H9 (cell line): ENCODE measurements at regions not wholly inside any gene's neighbourhood (a gene's known extent, or its start where the extent isn't known, plus 50 kb on each side); places are given as distances from the start of the nearest gene placed in this dataset.

Experiments used
- DNase-seq: peaks from one replicate; pipeline ENCODE4 v3.0.0-alpha.2; 2017
- H2AFZ ChIP-seq: one replicate; pipeline ENCODE4 v1.6.1; 2013; ENCODE audit warnings: mild to moderate bottlenecking, low read length, control low read depth, moderate library complexity
- H2AK5ac ChIP-seq: 2 replicates; pipeline ENCODE4 v1.6.1; 2013; ENCODE audit warnings: low read length, control low read depth, mixed read lengths; ENCODE audit not compliant: insufficient read length
- H2BK120ac ChIP-seq: one replicate; pipeline ENCODE4 v1.6.1; 2013; ENCODE audit warnings: low read depth, mild to moderate bottlenecking, low read length, control low read depth, inconsistent platforms; ENCODE audit not compliant: poor library complexity, severe bottlenecking
- H2BK12ac ChIP-seq: 2 replicates; pipeline ENCODE4 v1.6.1; 2013; ENCODE audit warnings: low read length, control low read depth, mixed read lengths, low read depth; ENCODE audit not compliant: insufficient read length
- H2BK15ac ChIP-seq: 2 replicates; pipeline ENCODE4 v1.6.1; 2013; ENCODE audit warnings: low read depth, low read length, control low read depth
- H2BK20ac ChIP-seq: one replicate; pipeline ENCODE4 v1.6.1; 2013; ENCODE audit warnings: low read depth, mild to moderate bottlenecking, low read length, control low read depth, inconsistent platforms; ENCODE audit not compliant: poor library complexity, severe bottlenecking
- H2BK5ac ChIP-seq: 2 replicates; pipeline ENCODE4 v1.6.1; 2013; ENCODE audit warnings: low read length, control low read depth, mixed read lengths; ENCODE audit not compliant: insufficient read length
- H3K14ac ChIP-seq: 2 replicates; pipeline ENCODE4 v1.6.1; 2013; ENCODE audit warnings: low read length, control low read depth; ENCODE audit not compliant: insufficient read depth
- H3K18ac ChIP-seq: 2 replicates; pipeline ENCODE4 v1.6.1; 2013; ENCODE audit warnings: low read depth, mild to moderate bottlenecking, mixed read lengths, low read length, control low read depth; ENCODE audit not compliant: insufficient read length
- H3K23ac ChIP-seq: 2 replicates; pipeline ENCODE4 v1.6.1; 2013; ENCODE audit warnings: low read length, control low read depth, mixed read lengths, low read depth; ENCODE audit not compliant: insufficient read length
- H3K23me2 ChIP-seq: 2 replicates; pipeline ENCODE4 v1.6.1; 2013; ENCODE audit warnings: low read depth, mild to moderate bottlenecking, mixed read lengths, low read length, control low read depth; ENCODE audit not compliant: insufficient read length, poor library complexity, severe bottlenecking
- H3K27ac ChIP-seq: 2 replicates; pipeline ENCODE4 v1.5.1; 2013; ENCODE audit warnings: low read length, control low read depth, mixed read lengths, low read depth; ENCODE audit not compliant: insufficient read length
- H3K27me3 ChIP-seq: 2 replicates; pipeline ENCODE4 v1.6.1; 2013; ENCODE audit warnings: low read length, control low read depth, inconsistent platforms; ENCODE audit not compliant: insufficient read depth
- H3K4ac ChIP-seq: 2 replicates; pipeline ENCODE4 v1.6.1; 2013; ENCODE audit warnings: low read depth, mild to moderate bottlenecking, control low read depth, inconsistent platforms, low read length, moderate library complexity
- H3K4me1 ChIP-seq: 2 replicates; pipeline ENCODE4 v1.6.1; 2013; ENCODE audit warnings: low read length, control low read depth, inconsistent platforms; ENCODE audit not compliant: insufficient read depth
- H3K4me2 ChIP-seq: 2 replicates; pipeline ENCODE4 v1.6.1; 2013; ENCODE audit warnings: low read length, control low read depth, mixed read lengths; ENCODE audit not compliant: insufficient read length, insufficient read depth
- H3K56ac ChIP-seq: 2 replicates; pipeline ENCODE4 v1.6.1; 2013; ENCODE audit warnings: low read depth, mild to moderate bottlenecking, mixed read lengths, low read length, control low read depth; ENCODE audit not compliant: insufficient read length
- H3K79me1 ChIP-seq: 2 replicates; pipeline ENCODE4 v1.6.1; 2013; ENCODE audit warnings: low read depth, mild to moderate bottlenecking, moderate library complexity, low read length, control low read depth, inconsistent platforms; ENCODE audit not compliant: insufficient read depth, poor library complexity, severe bottlenecking
- H3K79me2 ChIP-seq: 2 replicates; pipeline ENCODE4 v1.6.1; 2013; ENCODE audit warnings: low read length, control low read depth, inconsistent platforms; ENCODE audit not compliant: insufficient read depth
- H3K9ac ChIP-seq: 2 replicates; pipeline ENCODE4 v1.6.1; 2013; ENCODE audit warnings: low read length, control low read depth, mixed read lengths; ENCODE audit not compliant: insufficient read length; ENCODE audit errors: extremely low read depth
- H3K9me3 ChIP-seq: one replicate; pipeline ENCODE4 v1.6.1; 2013; ENCODE audit warnings: low read depth, low read length, inconsistent platforms; ENCODE audit not compliant: control insufficient read depth
- H3T11ph ChIP-seq: one replicate; pipeline ENCODE4 v1.6.1; 2013; ENCODE audit warnings: mild to moderate bottlenecking, low read length, control low read depth, inconsistent platforms
- H4K20me1 ChIP-seq: one replicate; pipeline ENCODE4 v1.6.1; 2013; ENCODE audit not compliant: control insufficient read depth, insufficient read length, insufficient read depth
- H4K5ac ChIP-seq: 2 replicates; pipeline ENCODE4 v1.6.1; 2013; ENCODE audit warnings: low read depth, mild to moderate bottlenecking, mixed read lengths, low read length, control low read depth; ENCODE audit not compliant: insufficient read length
- H4K8ac ChIP-seq: replicated peaks from 2 replicates; pipeline ENCODE4 v1.6.1; 2013; ENCODE audit warnings: low read length, control low read depth, mixed read lengths, low read depth; ENCODE audit not compliant: insufficient read length
- H4K91ac ChIP-seq: 2 replicates; pipeline ENCODE4 v1.6.1; 2013; ENCODE audit warnings: low read depth, mild to moderate bottlenecking, moderate library complexity, mixed read lengths, low read length, control low read depth; ENCODE audit not compliant: insufficient read length
- H3K27ac Mint-ChIP-seq, 3 experiments: 2 replicates in 2 of 3; 3 replicates in 1 of 3; pipeline ENCODE4 v1.8.0; 2020 to 2021; ENCODE audit warnings: mixed read lengths in 3 of 3, mild to moderate bottlenecking in 1 of 3, moderate library complexity in 1 of 3
- H3K27me3 Mint-ChIP-seq: 2 replicates; pipeline ENCODE4 v1.8.0; 2021; ENCODE audit warnings: low read depth, mild to moderate bottlenecking, moderate library complexity, mixed read lengths
- H3K36me3 Mint-ChIP-seq, 3 experiments: 2 replicates in 2 of 3; 3 replicates in 1 of 3; pipeline ENCODE4 v1.8.0; 2020 to 2021; ENCODE audit warnings: low read depth in 3 of 3, mixed read lengths in 3 of 3; ENCODE audit not compliant: insufficient read depth in 1 of 3
- H3K4me1 Mint-ChIP-seq, 2 experiments: 2 replicates each; pipeline ENCODE4 v1.8.0; 2020; ENCODE audit warnings: mixed read lengths in 2 of 2
- H3K4me3 Mint-ChIP-seq, 2 experiments: 2 replicates in 1 of 2; 3 replicates in 1 of 2; pipeline ENCODE4 v1.8.0; 2020 to 2021; ENCODE audit warnings: mild to moderate bottlenecking in 2 of 2, mixed read lengths in 2 of 2, moderate library complexity in 1 of 2
- H3K9me3 Mint-ChIP-seq, 2 experiments: 2 replicates in 1 of 2; 3 replicates in 1 of 2; pipeline ENCODE4 v1.8.0; 2020; ENCODE audit warnings: mild to moderate bottlenecking in 2 of 2, mixed read lengths in 2 of 2, moderate library complexity in 1 of 2
- TF ChIP-seq, protein P1 (sequence below): fragments of 200-600 bp; sonication (generic); conservative IDR thresholded peaks from 3 replicates; pipeline ENCODE4 v1.8.0; 2021; ENCODE audit warnings: antibody characterized with exemption, mild to moderate bottlenecking

DNA sequence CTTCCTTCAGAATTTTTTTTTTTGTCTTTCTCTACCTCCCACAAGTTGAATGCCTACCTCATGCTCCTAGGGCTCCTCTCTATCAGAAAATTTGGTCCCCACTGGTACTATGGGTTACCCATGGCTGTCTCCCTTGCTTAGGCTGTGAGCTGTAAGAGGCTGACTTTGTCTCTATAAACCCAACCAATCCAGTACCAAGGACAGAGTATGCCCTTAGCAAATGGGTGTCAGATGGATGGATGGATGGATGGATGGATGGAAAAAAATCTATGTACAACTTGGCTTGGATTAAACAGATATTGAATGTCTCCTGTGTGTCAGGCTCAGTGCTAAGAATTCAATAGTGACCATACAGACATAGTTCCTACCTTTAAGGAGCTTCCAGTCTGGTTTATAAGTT is 398.2 kb upstream of the TRPC7 start:
- H2BK120ac ChIP-seq = no peak overlapping the region
- peaks cover 1% of the 10 kb centered on the region for H3K27me3 Mint-ChIP-seq
- no peaks in the 10 kb centered on the region for H3K4me1 Mint-ChIP-seq
- no peak overlapping the region for H4K91ac ChIP-seq
- H2BK15ac ChIP-seq = no peak overlapping the region
- H2AK5ac ChIP-seq = no peak overlapping the region
- no peak overlapping the region for H3K14ac ChIP-seq
- H3K23me2 ChIP-seq = no peaks in the 10 kb centered on the region
- no peaks in the 10 kb centered on the region; the same call in 1 of the 2 replicates for H3K27me3 ChIP-seq
- no peak overlapping the region for H2BK5ac ChIP-seq
- peaks cover 0 to 2% of the 10 kb centered on the region in 2 experiments; a peak in 2 of 5 replicates for H3K9me3 Mint-ChIP-seq
- no peaks in the 10 kb centered on the region for H3K9me3 ChIP-seq
- DNase-seq = no peak
- no peak overlapping the region for H4K8ac ChIP-seq
- no peak overlapping the region for H3K23ac ChIP-seq
- no peak overlapping the region for H2AFZ ChIP-seq
- no peak overlapping the region for H3K4ac ChIP-seq
- no peak overlapping the region for H3K18ac ChIP-seq
- no peak overlapping the region for H2BK20ac ChIP-seq
- TF ChIP-seq, protein P1, sequence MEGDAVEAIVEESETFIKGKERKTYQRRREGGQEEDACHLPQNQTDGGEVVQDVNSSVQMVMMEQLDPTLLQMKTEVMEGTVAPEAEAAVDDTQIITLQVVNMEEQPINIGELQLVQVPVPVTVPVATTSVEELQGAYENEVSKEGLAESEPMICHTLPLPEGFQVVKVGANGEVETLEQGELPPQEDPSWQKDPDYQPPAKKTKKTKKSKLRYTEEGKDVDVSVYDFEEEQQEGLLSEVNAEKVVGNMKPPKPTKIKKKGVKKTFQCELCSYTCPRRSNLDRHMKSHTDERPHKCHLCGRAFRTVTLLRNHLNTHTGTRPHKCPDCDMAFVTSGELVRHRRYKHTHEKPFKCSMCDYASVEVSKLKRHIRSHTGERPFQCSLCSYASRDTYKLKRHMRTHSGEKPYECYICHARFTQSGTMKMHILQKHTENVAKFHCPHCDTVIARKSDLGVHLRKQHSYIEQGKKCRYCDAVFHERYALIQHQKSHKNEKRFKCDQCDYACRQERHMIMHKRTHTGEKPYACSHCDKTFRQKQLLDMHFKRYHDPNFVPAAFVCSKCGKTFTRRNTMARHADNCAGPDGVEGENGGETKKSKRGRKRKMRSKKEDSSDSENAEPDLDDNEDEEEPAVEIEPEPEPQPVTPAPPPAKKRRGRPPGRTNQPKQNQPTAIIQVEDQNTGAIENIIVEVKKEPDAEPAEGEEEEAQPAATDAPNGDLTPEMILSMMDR = no peak
- no peaks in the 10 kb centered on the region for H3K4me1 ChIP-seq
- H3K4me2 ChIP-seq = no peak overlapping the region
- no peaks in the 10 kb centered on the region for H4K20me1 ChIP-seq
- H4K5ac ChIP-seq = no peak overlapping the region
- H3K9ac ChIP-seq = no peak overlapping the region
- no peak overlapping the region for H2BK12ac ChIP-seq
- H3T11ph ChIP-seq = no peak overlapping the region
- H3K56ac ChIP-seq = no peak overlapping the region
- no peak overlapping the region for H3K27ac Mint-ChIP-seq
- H3K27ac ChIP-seq = no peak overlapping the region
- H3K4me3 Mint-ChIP-seq = no peak overlapping the region
- no peaks in the 10 kb centered on the region for H3K79me1 ChIP-seq
- no peaks in the 10 kb centered on the region for H3K79me2 ChIP-seq
- H3K36me3 Mint-ChIP-seq = no peaks in the 10 kb centered on the region
